ENCODE measurements at regions not wholly inside any gene's neighbourhood (a gene's known extent, or its start where the extent isn't known, plus 50 kb on each side); places are given as distances from the start of the nearest gene placed in this dataset.
"Not testable (repeated sequence)": the region's sequence is repeated elsewhere in the genome, so short reads cannot be mapped to it uniquely, and the experiment has no call there.

DNA sequence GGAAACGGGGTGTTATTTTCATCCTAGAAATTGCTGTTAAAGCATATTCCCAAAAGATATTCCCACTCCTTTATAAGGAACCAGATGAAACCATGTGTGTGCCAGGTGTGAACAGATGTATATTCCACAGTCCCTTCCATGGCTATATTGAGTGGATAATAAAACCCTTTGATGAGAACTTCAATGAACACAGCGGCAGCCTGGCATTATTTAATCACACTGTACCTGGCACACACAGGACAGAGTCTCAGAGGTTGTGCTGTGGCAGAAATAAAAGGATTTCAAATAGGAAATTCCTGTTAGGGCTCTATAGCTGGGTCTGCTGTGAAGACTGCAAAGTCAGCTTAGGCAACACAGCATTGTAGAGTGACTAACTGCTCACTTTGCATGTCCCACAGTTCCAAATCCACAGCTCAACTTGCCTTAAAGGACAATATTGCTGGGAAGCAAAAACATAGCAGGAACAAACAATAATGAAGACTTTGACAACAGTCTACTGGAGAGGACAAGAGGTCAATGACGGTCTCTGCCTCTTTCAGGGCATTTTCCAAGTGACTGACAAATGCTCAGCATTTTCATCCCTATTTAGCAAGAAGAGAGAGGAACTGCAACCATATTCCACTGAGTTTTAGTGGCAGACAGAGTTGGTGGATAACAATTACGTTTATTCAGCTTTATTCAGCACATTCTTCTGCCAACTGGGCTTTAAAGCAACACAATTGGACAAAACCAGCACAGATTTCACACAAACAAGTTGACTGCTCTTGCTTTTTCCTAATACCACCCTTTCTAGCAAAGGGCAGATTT is 255.7 kb upstream of the RGMB start:
- no peak for DNase-seq
- Histone ChIP-seq H3K9me3 (no peaks in the 10 kb centered on the region), H3K4me3 (no peak overlapping the region), H3K36me3 (no peaks in the 10 kb centered on the region), H3K27me3 (no peaks in the 10 kb centered on the region)

GRCh38 chr5:98518754-98519153 is 254.7 kb upstream of the RGMB start:
- no peak for DNase-seq
- Histone ChIP-seq H3K4me3 (no peak overlapping the region), H3K27me3 (no peaks in the 10 kb centered on the region), H3K9me3 (no peaks in the 10 kb centered on the region), H3K36me3 (no peaks in the 10 kb centered on the region)

DNA sequence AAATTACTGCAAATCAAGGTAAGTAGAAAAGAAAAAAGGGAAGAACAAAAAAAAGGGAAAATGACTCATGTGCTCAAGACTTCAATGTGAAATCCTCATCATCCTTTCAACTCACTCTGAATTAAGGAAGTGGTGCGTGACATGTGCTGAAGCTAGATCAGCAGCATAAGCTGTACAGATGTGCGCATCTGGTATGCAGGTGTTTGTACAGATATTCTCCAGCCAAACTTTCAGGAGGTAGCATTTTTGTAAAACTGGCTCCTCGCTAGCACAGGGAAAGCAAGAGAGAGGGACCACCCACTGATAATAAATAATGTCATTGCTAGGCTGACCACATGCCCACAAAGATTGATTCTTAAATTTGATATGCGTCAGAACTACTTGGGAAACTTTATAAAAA is 253.9 kb upstream of the RGMB start:
- Histone ChIP-seq H3K4me3 (no peak overlapping the region), H3K27me3 (no peaks in the 10 kb centered on the region), H3K36me3 (no peaks in the 10 kb centered on the region), H3K9me3 (no peaks in the 10 kb centered on the region)
- DNase-seq: no peak

GRCh38 chr5:98521821-98522220 is 251.6 kb upstream of the RGMB start:
- no peaks in the 10 kb centered on the region for H3K36me3 ChIP-seq
- H3K4me3 ChIP-seq: no peak overlapping the region
- H3K9me3 ChIP-seq: no peaks in the 10 kb centered on the region
- no peak for DNase-seq
- no peaks in the 10 kb centered on the region for H3K27me3 ChIP-seq

GRCh38 chr5:98524773-98525172 is 248.7 kb upstream of the RGMB start:
- no peak for DNase-seq
- Histone ChIP-seq H3K9me3 (no peaks in the 10 kb centered on the region), H3K4me3 (no peak overlapping the region), H3K36me3 (no peaks in the 10 kb centered on the region), H3K27me3 (no peaks in the 10 kb centered on the region)

GRCh38 chr5:98527846-98528245 is 245.6 kb upstream of the RGMB start:
- DNase-seq: no peak
- H3K36me3 ChIP-seq: no peaks in the 10 kb centered on the region

DNA sequence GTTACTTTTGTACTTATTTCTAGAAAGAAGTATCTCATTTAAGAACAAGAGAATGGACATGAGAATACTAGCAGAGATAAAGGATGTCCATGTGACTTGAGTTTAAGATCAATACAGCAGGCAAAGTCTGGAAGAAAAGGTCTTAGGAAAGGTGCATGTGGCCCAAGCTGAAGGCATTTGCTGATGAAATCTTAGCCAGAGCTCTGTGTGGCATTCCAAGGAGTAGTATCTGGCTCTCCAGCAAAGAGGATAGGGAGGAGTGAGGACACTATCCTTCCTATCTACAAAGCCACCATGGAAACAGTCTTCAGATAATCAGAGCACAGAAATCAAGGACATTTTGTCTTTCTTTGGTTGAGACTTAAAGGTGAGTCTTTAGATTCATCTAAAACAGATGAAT is 244.1 kb upstream of the RGMB start:
- H3K4me3 ChIP-seq: no peak overlapping the region
- H3K9me3 ChIP-seq: no peaks in the 10 kb centered on the region
- H3K27me3 ChIP-seq: no peaks in the 10 kb centered on the region
- no peak for DNase-seq
- no peaks in the 10 kb centered on the region for H3K36me3 ChIP-seq

More at GRCh38 chr5:98527846-98528245, 245.6 kb upstream of the RGMB start:
- Histone ChIP-seq H3K4me3 (no peak overlapping the region), H3K27me3 (no peaks in the 10 kb centered on the region), H3K9me3 (no peaks in the 10 kb centered on the region)

DNA sequence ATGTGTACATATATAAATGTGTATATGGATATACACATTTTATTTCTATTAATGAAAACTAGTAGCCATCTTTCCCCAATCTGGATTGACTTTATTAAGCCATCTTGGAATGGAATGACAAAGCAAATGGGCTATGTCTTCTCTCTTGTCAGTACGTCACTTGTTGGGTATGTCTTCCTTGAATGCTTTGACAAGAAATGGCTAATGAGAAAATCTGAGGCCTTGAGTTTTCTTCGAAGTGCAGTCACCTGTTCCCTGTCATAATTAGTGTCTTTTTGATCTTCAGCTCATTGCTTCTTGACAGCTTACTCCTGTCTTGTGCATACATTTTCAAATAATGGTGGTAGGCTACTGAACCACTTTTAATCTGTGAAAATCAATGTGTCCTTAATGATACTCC is 243.2 kb upstream of the RGMB start:
- Histone ChIP-seq H3K9me3 (no peaks in the 10 kb centered on the region), H3K4me3 (no peak overlapping the region), H3K27me3 (no peaks in the 10 kb centered on the region), H3K36me3 (no peaks in the 10 kb centered on the region)
- DNase-seq: no peak

- Histone ChIP-seq H3K27me3 (no peaks in the 10 kb centered on the region), H3K4me3 (no peak overlapping the region), H3K36me3 (no peaks in the 10 kb centered on the region), H3K9me3 (0 out of 2 replicates have a peak, but pooled peaks cover 5% of the 10 kb centered on the region)
- no peak for DNase-seq
Observed at GRCh38 chr5:98535901-98536300, 237.6 kb upstream of the RGMB start.

DNA sequence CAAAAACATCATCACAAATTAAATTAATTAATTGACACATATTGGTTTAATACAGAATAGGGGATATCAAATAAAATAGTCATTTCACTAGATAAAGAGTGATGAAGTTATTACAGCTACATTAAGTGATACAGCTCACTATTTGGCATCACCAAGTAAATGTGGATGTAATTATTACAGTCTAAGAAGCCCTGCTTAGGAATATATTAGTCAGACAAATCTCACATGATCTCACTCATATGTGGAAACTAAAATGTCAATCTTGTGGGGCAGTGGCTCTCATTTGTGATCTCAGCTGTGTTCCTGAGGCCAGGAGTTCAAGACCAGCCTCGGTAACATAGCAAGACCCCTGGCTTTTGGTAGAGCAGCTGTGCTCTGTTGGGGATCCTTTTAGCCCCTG is 233.4 kb upstream of the RGMB start:
- H3K36me3 ChIP-seq: no peaks in the 10 kb centered on the region
- no peak for DNase-seq
- no peaks in the 10 kb centered on the region for H3K27me3 ChIP-seq

DNA sequence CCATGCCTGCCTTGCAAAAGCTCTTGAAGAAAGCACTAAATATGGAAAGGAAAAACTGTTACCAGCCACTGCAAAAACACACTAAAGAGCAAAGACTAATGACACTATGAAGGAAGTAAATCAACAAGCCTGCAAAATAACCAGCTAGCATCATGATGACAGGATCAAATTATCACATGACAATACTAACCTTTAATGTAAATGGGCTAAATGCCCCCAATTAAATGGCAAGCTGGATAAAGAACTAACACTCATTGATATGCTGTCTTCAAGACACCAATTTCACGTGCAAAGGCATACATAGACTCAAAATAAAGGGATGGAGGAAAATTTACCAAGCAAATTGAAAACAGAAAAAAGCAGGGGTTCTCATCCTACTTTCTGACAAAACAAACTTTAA is 231.8 kb upstream of the RGMB start:
- Histone ChIP-seq H3K9me3 (peaks cover 15% of the 10 kb centered on the region), H3K27me3 (no peaks in the 10 kb centered on the region), H3K4me3 (no peak overlapping the region), H3K36me3 (no peaks in the 10 kb centered on the region)
- no peak for DNase-seq

More for the DNA sequence above, 233.4 kb upstream of the RGMB start:
- Histone ChIP-seq H3K9me3 (peaks cover 10% of the 10 kb centered on the region), H3K4me3 (no peak overlapping the region)

DNA sequence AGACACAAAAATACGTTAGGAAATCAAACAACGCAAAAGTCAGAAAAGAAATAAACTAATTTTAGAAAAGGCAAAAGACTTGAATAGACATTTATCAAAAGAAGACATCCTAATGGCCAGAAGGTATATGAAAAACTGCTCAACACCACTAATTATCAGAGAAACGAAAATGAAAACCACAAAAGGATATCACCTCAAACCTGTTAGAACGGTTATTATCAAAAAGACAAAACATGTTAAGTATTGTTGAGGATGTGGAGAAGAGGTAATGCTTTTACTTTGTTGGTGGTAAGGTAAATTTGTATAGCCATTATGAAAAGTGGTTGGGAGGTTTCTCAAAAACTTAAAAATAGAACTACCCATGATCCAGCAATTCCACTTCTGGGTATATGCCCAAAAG is 230.0 kb upstream of the RGMB start:
- H3K27me3 ChIP-seq: no peaks in the 10 kb centered on the region
- no peaks in the 10 kb centered on the region for H3K36me3 ChIP-seq
- H3K9me3 ChIP-seq: peaks cover 15% of the 10 kb centered on the region
- H3K4me3 ChIP-seq: no peak overlapping the region
- DNase-seq: no peak

DNA sequence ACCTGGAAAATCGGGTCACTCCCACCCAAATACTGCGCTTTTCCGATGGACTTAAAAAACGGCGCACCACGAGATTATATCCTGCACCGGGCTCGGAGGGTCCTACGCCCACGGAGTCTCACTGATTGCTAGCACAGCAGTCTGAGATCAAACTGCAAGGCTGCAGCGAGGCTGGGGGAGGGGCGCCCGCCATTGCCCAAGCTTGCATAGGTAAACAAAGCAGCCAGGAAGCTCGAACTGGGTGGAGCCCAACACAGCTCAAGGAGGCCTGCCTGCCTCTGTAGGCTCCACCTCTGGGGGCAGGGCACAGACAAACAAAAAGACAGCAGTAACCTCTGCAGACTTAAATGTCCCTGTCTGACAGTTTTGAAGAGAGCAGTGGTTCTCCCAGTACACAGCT is 226.5 kb upstream of the RGMB start:
- not testable (repeated sequence) for H3K36me3 ChIP-seq, H3K4me3 ChIP-seq, DNase-seq, H3K27me3 ChIP-seq
- peaks cover 10% of the 10 kb centered on the region for H3K9me3 ChIP-seq

DNA sequence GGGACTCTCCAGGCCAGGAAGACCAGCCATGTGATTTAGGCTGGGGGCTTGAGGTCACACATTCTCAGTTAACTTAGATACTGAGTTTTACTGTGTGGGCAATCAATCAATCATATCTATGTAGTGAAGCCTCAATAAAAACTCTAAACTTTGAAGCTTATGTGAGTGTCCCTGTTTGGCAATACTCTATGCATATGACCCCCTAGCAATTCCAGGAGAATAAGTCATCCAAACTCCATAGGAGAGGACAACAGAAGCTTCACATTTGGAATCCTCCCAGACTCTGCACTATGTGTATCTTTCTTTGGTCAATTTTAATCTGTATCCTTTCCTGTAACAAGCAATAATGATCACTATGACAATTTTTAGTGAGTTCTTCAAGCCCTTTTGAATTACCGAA is 216.8 kb upstream of the RGMB start:
- H3K9me3 ChIP-seq: peaks cover 6% of the 10 kb centered on the region
- no peak for DNase-seq
- no peaks in the 10 kb centered on the region for H3K27me3 ChIP-seq
- no peak overlapping the region for H3K4me3 ChIP-seq
- no peaks in the 10 kb centered on the region for H3K36me3 ChIP-seq

- Histone ChIP-seq H3K27me3 (no peaks in the 10 kb centered on the region), H3K9me3 (peaks cover 6% of the 10 kb centered on the region), H3K36me3 (no peaks in the 10 kb centered on the region), H3K4me3 (no peak overlapping the region)
- DNase-seq: no peak
Observed at GRCh38 chr5:98557916-98558315, 215.5 kb upstream of the RGMB start.

DNA sequence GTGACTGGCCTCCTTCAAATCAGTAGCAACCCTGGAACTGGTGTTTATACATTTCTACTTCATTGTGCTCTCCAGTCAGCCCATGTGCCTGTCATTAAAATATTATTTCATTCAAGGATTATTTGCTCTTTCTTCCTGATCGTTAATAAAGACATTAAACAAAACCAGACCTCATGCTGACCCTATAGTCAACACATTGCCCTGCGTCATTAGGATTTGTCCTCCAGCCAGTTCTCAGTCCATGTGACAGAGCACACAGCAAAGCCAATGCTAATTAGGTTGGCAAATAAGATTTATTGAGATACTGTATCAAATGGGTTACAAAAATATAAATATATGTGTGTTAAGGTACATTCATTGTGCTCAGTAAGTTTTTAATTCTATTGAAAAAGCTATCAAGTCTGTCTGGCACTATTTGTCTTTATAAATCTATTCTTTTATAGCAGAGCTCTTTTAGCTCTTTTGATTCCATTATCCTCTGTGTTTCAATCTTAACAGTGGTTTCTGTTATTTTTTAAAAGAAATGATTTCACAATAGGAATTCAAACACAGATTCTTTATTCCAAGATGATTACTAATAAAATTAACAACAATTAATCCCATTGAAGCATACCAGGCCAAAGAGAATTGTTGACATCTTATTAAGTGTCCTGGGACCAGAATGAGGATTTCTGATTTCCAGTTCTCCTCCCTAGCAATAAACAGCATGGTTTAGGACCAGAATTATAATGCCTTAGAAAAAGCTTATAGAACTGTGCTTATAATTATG is 209.4 kb upstream of the RGMB start:
- Histone ChIP-seq H3K4me3 (no peak overlapping the region), H3K27me3 (no peaks in the 10 kb centered on the region), H3K9me3 (no peaks in the 10 kb centered on the region; the same call in 1 of the 2 replicates), H3K36me3 (no peaks in the 10 kb centered on the region)
- DNase-seq: no peak

- no peaks in the 10 kb centered on the region for H3K9me3 ChIP-seq
- no peak for DNase-seq
- H3K36me3 ChIP-seq: no peaks in the 10 kb centered on the region
Observed at GRCh38 chr5:98564836-98565235, 208.6 kb upstream of the RGMB start.

DNA sequence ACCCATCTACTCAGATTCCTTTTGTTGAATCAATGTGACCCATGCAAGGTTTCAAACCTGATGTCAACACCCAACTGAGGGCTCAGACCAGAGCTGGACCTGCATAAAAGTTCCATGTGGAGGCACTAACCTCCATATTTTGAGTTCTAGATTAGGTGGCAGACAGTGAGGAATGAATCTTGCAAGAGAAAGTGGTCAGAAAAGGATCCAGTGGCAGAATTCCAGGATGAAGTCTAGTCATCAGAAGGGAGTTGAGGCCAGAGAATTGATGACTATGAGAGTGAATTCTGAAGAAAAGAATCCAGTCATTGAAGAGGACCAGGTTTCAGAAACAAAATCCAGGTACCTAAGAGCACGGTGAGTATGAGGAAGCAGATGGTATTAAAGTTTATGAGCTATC is 205.1 kb upstream of the RGMB start:
- DNase-seq: no peak
- 0 out of 2 replicates have a peak, but pooled peaks cover 2% of the 10 kb centered on the region for H3K9me3 ChIP-seq
- H3K4me3 ChIP-seq: no peak overlapping the region
- H3K36me3 ChIP-seq: no peaks in the 10 kb centered on the region
- no peaks in the 10 kb centered on the region for H3K27me3 ChIP-seq

More at GRCh38 chr5:98564836-98565235, 208.6 kb upstream of the RGMB start:
- H3K27me3 ChIP-seq: no peaks in the 10 kb centered on the region
- no peak overlapping the region for H3K4me3 ChIP-seq

All from MG63 (cell line).